Activated naive CD8-positive, alpha-beta T cell treated with anti-CD3 and anti-CD28 coated beads for 36 hours (primary cell): ENCODE measurements at regions not wholly inside any gene's neighbourhood (a gene's known extent, or its start where the extent isn't known, plus 50 kb on each side); places are given as distances from the start of the nearest gene placed in this dataset.

Experiments used
- DNase-seq: peaks from one replicate; pipeline ENCODE4 v3.0.0; 2021
- H3K27ac Mint-ChIP-seq: one replicate; pipeline ENCODE4 v1.8.0; 2022; ENCODE audit warnings: mild to moderate bottlenecking, moderate library complexity, mixed read lengths
- H3K27me3 Mint-ChIP-seq: one replicate; pipeline ENCODE4 v1.8.0; 2022; ENCODE audit warnings: mild to moderate bottlenecking, mixed read lengths
- H3K36me3 Mint-ChIP-seq: one replicate; pipeline ENCODE4 v1.8.0; 2021; ENCODE audit warnings: mild to moderate bottlenecking, mixed read lengths
- H3K4me1 Mint-ChIP-seq: one replicate; pipeline ENCODE4 v1.8.0; 2021; ENCODE audit warnings: mixed read lengths
- H3K4me3 Mint-ChIP-seq: one replicate; pipeline ENCODE4 v1.8.0; 2022; ENCODE audit warnings: mild to moderate bottlenecking, moderate library complexity, mixed read lengths
- H3K9me3 Mint-ChIP-seq: one replicate; pipeline ENCODE4 v1.8.0; 2022; ENCODE audit warnings: mixed read lengths

GRCh38 chr5:104652271-104652861 lies 1089.8 kb upstream of the NUDT12 start:
- DNase-seq: no peak
- Mint-ChIP-seq H3K27ac (no peak overlapping the region), H3K4me3 (no peak overlapping the region), H3K9me3 (peaks cover 8% of the 10 kb centered on the region), H3K4me1 (no peaks in the 10 kb centered on the region), H3K36me3 (no peaks in the 10 kb centered on the region), H3K27me3 (no peaks in the 10 kb centered on the region)

GRCh38 chr5:104650313-104651055 lies 1087.9 kb upstream of the NUDT12 start:
- Mint-ChIP-seq H3K27ac (no peak overlapping the region), H3K36me3 (no peaks in the 10 kb centered on the region), H3K27me3 (no peaks in the 10 kb centered on the region), H3K9me3 (peaks cover 4% of the 10 kb centered on the region), H3K4me3 (no peak overlapping the region), H3K4me1 (no peaks in the 10 kb centered on the region)
- no peak for DNase-seq

DNA sequence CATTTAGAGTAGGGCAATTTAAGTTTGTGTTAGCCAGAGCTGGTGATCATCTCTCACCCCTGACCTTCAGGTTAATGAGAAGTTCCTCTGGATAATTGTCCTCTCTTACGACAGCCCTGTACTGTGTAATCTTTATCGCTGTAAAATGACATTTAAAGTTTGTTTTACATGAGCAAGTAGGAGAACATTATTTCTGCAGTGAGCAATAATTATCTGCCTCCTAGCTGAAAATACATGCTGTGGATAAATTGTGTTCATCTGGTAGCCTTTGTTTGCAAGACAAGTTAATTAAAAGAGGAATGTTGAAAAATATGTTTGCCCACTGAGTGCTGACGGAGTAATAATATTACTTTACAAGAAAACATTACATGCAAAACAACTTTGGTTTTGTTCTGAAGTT lies 1083.8 kb upstream of the NUDT12 start:
- Mint-ChIP-seq H3K4me1 (no peaks in the 10 kb centered on the region), H3K27me3 (no peaks in the 10 kb centered on the region), H3K9me3 (no peaks in the 10 kb centered on the region), H3K36me3 (no peaks in the 10 kb centered on the region), H3K27ac (no peak overlapping the region), H3K4me3 (no peak overlapping the region)
- no peak for DNase-seq

DNA sequence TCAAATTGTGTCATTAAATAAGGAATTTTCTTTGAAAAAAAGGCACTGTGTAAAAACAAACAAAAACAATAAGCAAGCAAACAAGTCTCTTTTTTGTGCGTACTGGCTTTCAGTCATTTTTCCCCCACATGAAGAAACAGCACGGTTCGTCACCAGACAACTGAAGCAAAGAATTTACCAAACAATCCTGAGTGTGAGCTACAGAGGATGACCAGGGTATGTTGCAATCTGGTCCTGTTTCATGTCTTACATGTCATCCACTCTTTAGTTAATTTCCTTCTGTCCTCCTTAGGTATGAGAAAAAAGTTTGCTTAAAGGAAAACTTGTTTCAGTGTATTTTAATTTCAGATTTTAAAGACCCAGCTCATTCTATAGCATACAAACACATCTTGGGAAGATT lies 1080.7 kb upstream of the NUDT12 start:
- H3K4me1 Mint-ChIP-seq: no peaks in the 10 kb centered on the region
- H3K36me3 Mint-ChIP-seq: no peaks in the 10 kb centered on the region
- H3K9me3 Mint-ChIP-seq: no peaks in the 10 kb centered on the region
- H3K4me3 Mint-ChIP-seq: no peak overlapping the region
- no peaks in the 10 kb centered on the region for H3K27me3 Mint-ChIP-seq
- H3K27ac Mint-ChIP-seq: no peak overlapping the region
- DNase-seq: no peak

- Mint-ChIP-seq H3K27me3 (no peaks in the 10 kb centered on the region), H3K27ac (no peak overlapping the region), H3K4me1 (no peaks in the 10 kb centered on the region), H3K36me3 (no peaks in the 10 kb centered on the region), H3K4me3 (no peak overlapping the region), H3K9me3 (peaks cover 3% of the 10 kb centered on the region)
- no peak for DNase-seq
These were observed 1072.6 kb upstream of the NUDT12 start for GRCh38 chr5:104635227-104635626.

DNA sequence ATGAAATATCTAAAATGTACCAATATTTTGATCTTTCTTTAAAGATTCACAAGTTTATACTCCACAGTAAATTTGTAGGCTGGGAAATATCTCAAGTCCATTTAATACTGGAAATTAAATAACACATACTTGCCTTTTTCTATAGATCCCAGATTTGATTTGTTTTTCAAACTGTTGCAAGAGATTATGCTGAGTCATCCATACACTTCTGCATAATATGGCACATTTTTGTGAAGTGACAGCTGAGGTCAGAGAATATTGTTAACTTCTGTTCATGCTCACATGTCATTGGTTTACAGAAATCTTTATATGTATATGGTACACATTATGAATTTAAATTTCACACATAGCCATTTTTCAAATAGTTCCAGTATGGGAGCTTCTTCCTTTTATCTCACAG lies 1066.3 kb upstream of the NUDT12 start:
- no peak for DNase-seq
- H3K36me3 Mint-ChIP-seq: no peaks in the 10 kb centered on the region
- H3K27me3 Mint-ChIP-seq: no peaks in the 10 kb centered on the region
- H3K4me1 Mint-ChIP-seq: no peaks in the 10 kb centered on the region
- H3K9me3 Mint-ChIP-seq: peaks cover 3% of the 10 kb centered on the region
- no peak overlapping the region for H3K4me3 Mint-ChIP-seq
- H3K27ac Mint-ChIP-seq: no peak overlapping the region

- Mint-ChIP-seq H3K4me3 (no peak overlapping the region), H3K36me3 (no peaks in the 10 kb centered on the region), H3K27ac (no peak overlapping the region), H3K4me1 (no peaks in the 10 kb centered on the region), H3K9me3 (no peaks in the 10 kb centered on the region), H3K27me3 (no peaks in the 10 kb centered on the region)
- no peak for DNase-seq
These were observed 1063.5 kb upstream of the NUDT12 start for GRCh38 chr5:104626122-104626521.

DNA sequence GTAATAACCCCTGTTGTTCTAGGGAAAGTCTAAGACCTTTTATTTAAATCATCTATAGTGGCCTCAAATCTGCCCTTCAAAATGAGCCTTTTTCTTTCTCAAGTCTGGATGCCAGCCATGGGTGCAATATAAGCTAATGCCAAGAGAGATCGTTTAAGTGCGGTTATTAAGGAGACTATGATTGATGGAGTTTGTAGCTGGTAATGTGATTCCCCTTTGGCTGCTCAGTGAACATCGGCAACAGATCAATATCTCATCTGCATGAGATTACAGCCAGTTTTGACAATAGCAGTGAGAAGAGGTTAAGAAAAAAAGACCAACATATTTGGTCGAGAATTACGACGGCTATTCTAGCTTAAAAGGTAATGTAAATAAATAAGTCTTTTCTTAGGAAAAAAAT lies 1049.4 kb upstream of the NUDT12 start:
- Mint-ChIP-seq H3K4me1 (no peaks in the 10 kb centered on the region), H3K27me3 (no peaks in the 10 kb centered on the region), H3K9me3 (no peaks in the 10 kb centered on the region), H3K4me3 (no peak overlapping the region), H3K27ac (no peak overlapping the region), H3K36me3 (no peaks in the 10 kb centered on the region)
- DNase-seq: no peak

- Mint-ChIP-seq H3K27ac (no peak overlapping the region), H3K4me3 (no peak overlapping the region), H3K9me3 (no peaks in the 10 kb centered on the region), H3K27me3 (no peaks in the 10 kb centered on the region), H3K4me1 (no peaks in the 10 kb centered on the region), H3K36me3 (no peaks in the 10 kb centered on the region)
- DNase-seq: no peak
These were observed 1048.7 kb upstream of the NUDT12 start for GRCh38 chr5:104611135-104611767.

- Mint-ChIP-seq H3K27me3 (no peaks in the 10 kb centered on the region), H3K4me1 (no peaks in the 10 kb centered on the region), H3K27ac (no peak overlapping the region), H3K4me3 (no peak overlapping the region), H3K9me3 (no peaks in the 10 kb centered on the region), H3K36me3 (no peaks in the 10 kb centered on the region)
- DNase-seq: no peak
These were observed 1043.8 kb upstream of the NUDT12 start for GRCh38 chr5:104606258-104606829.

DNA sequence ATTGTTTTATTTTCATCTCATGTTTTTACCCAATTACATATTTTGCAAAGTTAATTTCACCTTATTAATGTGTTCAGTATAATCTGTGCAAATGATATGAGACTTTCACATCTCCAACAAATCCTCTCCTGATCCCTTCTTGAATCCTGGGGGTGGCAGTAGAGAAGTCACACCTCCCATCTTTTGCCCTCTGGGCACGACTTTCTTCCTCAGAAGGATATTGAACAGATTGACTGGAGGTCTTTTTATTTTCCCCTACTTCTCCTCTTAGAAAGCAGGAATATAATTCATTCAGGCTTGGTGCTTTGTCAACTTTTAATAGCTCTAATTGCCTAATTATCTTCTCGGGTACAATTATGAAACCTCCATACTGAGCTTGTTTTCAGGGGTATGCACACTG lies 1037.1 kb upstream of the NUDT12 start:
- H3K36me3 Mint-ChIP-seq: no peaks in the 10 kb centered on the region
- H3K4me1 Mint-ChIP-seq: no peaks in the 10 kb centered on the region
- H3K9me3 Mint-ChIP-seq: peaks cover 2% of the 10 kb centered on the region
- H3K4me3 Mint-ChIP-seq: no peak overlapping the region
- no peaks in the 10 kb centered on the region for H3K27me3 Mint-ChIP-seq
- H3K27ac Mint-ChIP-seq: no peak overlapping the region
- no peak for DNase-seq

DNA sequence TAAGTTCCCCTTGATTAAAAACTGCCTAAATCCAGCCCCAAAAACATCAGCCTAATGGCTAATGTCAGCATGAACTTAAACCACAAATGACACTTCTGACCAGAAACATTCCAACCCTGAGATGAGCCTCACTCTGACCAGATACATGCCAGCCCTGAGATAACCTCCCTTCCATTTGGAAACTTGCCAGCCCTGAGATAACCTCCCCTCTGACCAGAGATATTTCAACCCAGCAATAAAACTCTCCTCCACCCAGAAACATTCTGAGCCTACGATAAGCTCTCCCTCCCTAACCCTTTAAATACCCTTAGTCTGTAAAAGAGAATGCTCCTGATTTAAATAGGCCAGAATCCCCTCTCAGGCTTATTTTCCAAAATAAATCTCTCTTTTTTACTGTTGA lies 1035.7 kb upstream of the NUDT12 start:
- H3K9me3 Mint-ChIP-seq: peaks cover 2% of the 10 kb centered on the region
- no peaks in the 10 kb centered on the region for H3K27me3 Mint-ChIP-seq
- H3K4me1 Mint-ChIP-seq: no peaks in the 10 kb centered on the region
- no peak overlapping the region for H3K27ac Mint-ChIP-seq
- no peak for DNase-seq
- no peaks in the 10 kb centered on the region for H3K36me3 Mint-ChIP-seq
- H3K4me3 Mint-ChIP-seq: no peak overlapping the region

- Mint-ChIP-seq H3K4me1 (no peaks in the 10 kb centered on the region), H3K27me3 (no peaks in the 10 kb centered on the region), H3K4me3 (no peak overlapping the region), H3K27ac (no peak overlapping the region), H3K36me3 (no peaks in the 10 kb centered on the region), H3K9me3 (peaks cover 2% of the 10 kb centered on the region)
- DNase-seq: no peak
These were observed 1032.3 kb upstream of the NUDT12 start for GRCh38 chr5:104594850-104595249.

DNA sequence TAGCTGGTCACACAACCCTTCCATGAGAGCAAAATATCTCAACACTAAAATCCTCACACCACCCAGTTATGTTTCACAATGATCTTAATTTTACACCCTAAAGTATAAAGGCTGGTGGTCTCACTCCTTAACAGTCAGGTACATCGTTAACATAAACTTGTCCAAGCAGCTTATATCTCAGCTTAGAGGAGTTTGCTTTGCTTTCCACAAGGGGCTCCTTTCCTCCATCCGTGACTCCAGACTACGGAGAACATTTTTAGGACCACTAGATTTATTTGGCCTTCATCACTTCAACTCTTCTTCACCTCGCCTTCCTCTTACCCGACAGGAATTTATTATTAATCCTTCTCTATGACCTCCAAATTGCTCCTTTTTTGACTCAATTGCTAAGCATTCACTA lies 1014.1 kb upstream of the NUDT12 start:
- Mint-ChIP-seq H3K27ac (no peak overlapping the region), H3K36me3 (no peaks in the 10 kb centered on the region), H3K4me1 (no peaks in the 10 kb centered on the region), H3K9me3 (no peaks in the 10 kb centered on the region), H3K4me3 (no peak overlapping the region), H3K27me3 (no peaks in the 10 kb centered on the region)
- no peak for DNase-seq

- H3K27ac Mint-ChIP-seq: no peak overlapping the region
- no peaks in the 10 kb centered on the region for H3K27me3 Mint-ChIP-seq
- H3K9me3 Mint-ChIP-seq: no peaks in the 10 kb centered on the region
- no peak for DNase-seq
- H3K4me3 Mint-ChIP-seq: no peak overlapping the region
- H3K4me1 Mint-ChIP-seq: no peaks in the 10 kb centered on the region
- H3K36me3 Mint-ChIP-seq: no peaks in the 10 kb centered on the region
These were observed 1011.5 kb upstream of the NUDT12 start for GRCh38 chr5:104573949-104574709.
